Activated CD4-positive, alpha-beta T cell treated with anti-CD3 and anti-CD28 coated beads, Interleukin-2, amount 50 U/mL, for 24 hours (primary cell): ENCODE measurements at regions not wholly inside any gene's neighbourhood (a gene's known extent, or its start where the extent isn't known, plus 50 kb on each side); places are given as distances from the start of the nearest gene placed in this dataset.
"Not testable (repeated sequence)": the region's sequence is repeated elsewhere in the genome, so short reads cannot be mapped to it uniquely, and the experiment has no call there.

Experiments used
- DNase-seq, 2 donors: peaks; one replicate each; pipeline ENCODE4 v3.0.0-alpha.2; 2020; ENCODE audit warnings: low read depth in 1 of 2, low spot score in 1 of 2

DNA sequence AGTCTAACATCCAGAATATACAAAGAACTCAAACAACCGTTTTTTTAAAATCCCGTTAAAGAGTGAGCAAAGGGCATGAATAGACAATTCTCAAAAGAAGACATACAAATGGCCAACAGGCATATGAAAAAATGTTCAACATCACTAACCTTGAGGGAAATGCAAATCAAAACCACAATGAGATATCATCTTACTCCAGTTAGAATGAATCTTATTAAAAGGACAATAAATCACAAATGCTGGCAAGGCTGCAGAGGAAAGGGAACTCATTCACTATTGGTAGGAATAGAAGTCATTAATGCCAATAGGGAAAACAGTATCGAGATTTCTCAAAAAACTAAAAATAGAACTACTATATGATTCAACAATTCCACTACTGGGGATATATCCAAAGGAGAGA lies 520.1 kb downstream of the RMST start:
- no peak for DNase-seq

DNA sequence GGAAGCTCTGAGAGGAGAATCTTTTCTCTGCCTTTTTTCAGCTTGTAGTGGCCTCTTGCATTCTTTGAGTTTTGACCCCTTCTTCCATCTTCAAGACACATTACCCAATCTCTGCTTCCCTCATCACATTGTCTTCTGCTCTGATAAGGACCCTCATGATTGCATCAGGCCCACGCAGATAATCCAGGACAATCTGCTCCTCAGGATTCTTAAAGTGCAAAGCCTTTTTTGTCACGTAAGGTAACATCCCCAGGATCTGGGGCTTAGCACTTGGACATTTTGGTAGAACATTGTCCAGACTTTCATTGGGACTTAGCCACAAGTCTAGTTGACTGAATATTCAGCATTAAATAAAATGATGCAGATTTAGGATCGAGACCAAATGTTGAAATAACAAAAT lies 521.2 kb downstream of the RMST start:
- no peak for DNase-seq

DNA sequence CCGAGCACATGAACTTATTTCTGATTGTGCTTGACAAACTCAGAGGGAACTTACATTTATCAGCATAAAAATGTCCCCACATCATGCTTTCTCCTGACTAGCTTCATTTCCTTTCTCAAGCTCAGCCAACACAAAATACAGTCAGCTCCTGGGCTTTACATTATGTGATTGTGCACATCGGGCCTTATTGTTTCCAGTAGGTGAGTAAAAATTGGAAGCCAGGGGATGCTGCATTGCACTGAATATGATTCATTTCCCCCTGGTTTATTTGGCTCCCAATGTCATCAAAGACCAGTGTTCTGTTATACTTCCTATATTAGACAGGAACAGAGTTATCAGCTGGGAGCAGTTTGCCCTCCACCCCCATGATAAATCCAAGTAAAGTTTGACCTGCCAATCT lies 521.8 kb downstream of the RMST start:
- DNase-seq = no peak

DNA sequence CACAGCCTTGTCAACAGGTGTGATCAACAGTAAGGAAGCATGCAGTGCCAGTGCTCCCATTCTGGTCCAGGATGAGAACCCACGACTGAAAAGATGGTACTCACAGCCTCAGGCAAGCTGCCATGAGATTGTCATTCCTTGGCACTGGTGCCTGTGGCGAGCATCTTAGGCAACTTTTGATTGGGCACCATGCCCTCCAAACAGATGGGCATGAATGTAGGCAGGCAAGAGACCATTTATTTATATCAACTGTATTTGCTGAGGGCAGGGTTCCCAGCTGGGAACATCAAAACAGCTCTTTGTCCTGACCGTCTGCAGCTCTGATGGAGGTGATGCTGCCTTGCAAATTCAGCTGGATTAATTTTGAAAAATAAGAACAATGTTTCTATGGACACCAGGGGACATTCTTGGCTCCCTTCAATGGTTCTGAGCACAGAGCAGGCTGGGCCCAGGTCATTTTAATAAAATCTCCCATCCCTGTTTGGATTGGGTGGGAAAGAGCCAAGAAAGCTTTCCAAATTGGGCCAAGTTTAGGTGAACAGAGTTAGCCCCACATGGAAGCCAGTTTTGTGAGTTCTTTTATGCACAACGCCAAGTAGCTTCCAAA lies 522.5 kb downstream of the RMST start:
- no peak for DNase-seq

DNA sequence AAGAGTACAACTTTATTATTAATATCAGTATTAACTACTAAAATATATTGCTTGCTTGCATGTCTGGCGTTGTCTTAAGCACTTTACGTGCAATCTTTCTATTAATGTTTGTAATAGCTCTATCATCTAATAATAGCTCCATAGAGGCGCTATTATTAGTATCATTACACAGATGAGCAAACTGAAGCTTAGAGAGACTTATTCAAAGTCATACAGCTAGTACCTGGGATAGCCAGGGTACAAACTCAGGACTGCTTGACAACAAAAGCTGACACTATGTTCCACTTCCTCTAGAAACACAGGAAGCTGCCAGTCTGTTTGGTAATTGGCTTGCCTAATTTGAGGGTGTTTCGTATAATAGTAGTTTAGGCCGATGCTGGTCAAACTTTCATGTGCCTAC lies 523.2 kb downstream of the RMST start:
- no peak for DNase-seq

DNA sequence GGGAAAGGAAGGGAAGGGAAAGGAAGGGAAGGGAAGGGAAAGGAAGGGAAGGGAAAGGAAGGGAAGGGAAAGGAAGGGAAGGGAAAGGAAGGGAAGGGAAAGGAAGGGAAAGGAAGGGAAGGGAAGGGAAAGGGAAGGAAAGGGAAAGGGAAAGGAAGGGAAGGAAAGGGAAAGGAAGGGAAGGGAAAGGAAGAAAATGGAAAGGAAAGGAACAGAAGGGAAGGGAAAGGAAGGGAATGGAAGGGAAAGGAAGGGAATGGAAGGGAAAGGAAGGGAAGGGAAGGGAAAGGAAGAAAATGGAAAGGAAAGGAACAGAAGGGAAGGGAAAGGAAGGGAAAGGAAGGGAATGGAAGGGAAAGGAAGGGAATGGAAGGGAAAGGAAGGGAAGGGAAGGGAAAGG lies 526.0 kb downstream of the RMST start:
- not testable (repeated sequence) for DNase-seq

DNA sequence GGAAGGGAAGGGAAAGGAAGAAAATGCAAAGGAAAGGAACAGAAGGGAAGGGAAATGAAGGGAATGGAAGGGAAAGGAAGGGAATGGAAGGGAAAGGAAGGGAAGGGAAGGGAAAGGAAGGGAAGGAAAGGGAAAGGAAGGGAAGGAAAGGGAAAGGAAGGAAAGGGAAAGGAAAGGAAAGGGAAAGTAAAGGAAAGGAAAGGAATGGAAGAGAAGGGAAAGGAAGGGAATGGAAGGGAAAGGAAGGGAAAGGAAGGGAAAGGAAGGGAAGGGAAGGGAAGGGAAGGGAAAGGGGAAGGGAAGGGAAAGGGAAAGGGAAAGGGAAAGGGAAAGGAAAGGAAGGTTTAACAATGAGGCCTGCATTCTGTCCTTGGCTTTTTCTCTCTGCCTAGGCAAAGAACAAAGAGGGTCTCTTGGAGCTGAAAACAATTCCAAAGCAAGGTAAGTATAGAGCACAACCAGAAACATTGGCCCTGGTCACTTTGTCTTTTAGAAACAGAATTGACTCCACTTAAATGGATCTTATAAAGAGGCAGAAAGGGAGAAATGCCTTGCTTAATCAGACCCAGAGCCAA lies 525.9 kb upstream of the TMPO start:
- DNase-seq = no peak

DNA sequence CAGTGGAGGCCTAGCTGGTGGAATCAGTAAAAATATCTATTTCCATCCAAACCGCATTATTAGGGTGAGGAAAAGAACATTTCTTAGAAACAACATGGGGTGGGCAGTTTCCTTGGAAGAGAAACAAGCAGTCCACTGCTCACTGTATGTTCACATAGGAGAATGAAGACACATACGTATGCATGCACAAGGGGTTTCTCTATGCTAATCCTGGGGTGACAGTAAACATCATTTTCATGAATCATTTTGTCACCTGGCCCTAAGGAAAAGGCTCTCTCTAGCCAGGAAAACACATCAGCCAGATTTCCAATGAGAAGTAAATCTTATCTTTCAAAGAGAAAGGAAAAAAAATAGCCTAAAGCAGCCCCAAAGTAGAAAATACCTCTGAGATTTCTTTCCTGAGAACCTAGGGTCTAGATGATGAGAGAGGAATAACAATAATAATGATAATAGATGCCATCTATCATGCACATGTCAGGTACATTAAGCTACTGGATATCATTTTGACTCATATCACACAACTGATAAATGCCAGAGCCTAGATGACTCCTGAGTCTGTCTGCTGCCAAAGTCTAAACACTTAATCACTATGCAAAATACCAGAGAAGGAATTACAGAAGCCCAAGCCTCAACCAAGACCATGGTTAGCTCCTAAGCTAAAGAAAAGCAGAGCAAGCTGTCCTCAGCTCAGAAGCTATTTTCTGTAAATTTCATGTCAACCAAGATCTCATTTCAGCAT lies 520.5 kb upstream of the TMPO start:
- DNase-seq = no peak

DNA sequence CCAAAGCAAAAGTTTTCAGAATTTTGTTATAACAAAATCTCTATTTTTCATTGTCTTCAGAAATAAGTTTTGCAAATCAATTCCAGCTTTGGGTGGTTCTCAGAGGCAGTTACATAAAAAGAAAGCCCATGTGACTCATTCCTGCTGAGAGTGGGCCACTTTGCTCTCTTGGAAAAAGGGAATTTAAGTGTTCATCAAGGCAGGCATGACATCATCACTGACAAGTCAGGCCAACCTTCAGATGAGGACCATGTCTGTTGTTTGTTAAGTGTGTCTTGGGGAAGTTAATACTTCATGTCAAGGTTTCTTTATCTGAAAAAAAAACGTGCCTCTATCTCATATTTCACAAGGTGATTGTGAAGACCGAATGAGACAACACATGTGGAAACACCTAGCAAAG lies 519.8 kb upstream of the TMPO start:
- DNase-seq = no peak

DNA sequence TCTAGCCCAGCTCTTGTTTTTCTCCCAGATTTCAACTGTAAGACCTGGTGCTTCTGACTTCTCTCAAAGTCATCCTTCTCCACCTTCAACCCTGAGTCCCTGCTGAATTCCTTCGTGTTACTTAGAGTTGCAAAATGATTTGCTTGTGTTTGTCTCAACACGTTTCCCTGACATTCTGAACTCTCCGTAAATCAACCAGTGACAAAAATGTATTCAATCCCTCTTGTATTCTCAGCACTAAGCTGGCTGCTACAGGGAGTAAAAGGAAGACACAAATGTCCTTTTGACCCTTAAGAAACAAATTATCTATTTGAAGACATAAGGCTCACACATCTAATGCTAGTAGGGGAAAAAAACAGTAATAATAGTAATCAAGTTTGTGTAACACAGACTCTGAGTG lies 514.0 kb upstream of the TMPO start:
- no peak for DNase-seq

DNA sequence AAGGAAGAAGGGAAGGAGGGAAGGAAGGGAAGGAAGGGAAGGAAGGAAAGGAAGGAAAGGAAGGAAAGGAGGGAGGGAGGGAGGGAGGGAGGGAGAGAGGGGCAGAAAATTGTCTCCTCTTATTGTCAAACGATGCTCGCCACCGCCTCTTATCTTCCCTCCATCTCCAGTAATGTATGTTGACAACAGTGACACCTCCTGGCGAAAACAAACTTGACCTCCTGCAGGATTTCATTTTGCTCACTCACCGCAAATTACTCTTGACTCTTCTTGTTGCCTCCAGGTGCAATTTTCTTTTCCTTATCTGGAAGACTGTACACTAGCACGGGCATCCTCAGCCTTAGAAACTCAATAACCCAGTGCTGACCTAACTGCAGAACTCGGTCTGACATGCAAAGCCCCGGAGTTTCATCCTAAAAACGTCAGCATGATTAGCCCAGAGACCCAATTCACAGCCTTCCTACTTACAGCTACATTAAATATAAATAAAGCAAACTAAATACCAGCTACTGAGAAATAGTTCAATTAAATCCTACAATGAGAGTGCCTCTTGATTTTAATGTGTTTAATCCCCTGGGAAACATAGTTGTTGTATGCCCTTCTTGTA lies 512.4 kb upstream of the TMPO start:
- no peak for DNase-seq

DNA sequence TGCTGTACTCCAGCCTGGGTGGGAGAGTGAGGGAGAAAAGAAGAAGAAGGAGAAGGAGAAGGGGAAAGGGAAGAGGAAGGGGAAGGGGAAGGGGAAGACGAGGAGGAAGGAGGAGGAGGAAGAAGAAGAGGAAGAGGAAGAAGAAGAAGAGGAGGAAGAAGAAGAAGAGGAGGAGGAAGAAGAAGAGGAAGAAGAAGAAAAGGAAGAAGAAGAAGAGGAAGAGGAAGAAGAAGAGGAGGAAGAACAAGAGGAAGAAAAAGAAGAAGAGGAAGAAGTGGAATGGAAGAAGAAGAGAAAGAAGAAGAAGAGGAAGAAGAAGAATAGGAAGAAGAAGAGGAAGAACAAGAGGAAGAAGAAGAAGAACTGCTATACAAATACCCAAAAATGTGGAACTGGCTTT lies 507.4 kb upstream of the TMPO start:
- DNase-seq = no peak

DNA sequence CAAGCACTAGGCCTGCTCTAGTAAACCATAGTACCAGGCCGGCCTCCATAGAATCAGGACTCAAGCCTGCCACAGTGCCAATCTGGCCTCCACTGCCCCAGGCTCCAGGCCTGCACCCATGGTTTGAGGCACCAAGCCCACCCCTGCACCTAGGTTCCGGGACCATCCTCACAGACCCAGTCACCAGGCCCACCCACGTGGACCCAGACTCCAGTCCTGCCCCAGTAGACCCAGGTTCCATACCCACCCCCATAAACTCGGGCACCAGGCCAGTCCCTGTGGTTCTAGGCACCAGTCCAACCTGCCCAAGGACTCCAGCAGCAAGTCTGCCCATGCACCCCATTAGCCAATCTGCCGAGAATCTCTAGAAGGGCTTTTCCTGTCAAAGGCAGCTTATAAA lies 501.8 kb upstream of the TMPO start:
- no peak for DNase-seq

DNA sequence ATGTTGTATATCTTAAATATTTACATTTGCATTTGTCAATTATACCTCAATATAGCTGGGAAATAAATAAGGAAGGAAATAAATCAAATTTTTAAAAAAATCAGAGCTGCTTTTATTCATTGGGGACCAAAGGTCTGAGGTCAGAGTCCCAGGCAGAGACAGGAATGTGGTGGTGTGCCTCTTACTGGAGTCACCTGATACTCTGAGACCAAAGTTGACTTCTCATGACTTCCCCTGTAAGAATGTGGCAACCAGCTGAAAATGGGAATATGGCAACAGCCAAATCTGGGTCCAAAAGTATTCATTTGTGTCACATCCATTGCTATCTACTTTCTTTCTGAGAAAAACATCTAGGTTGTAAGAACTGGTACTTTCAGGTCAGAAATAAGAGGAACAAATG lies 496.6 kb upstream of the TMPO start:
- DNase-seq = no peak

DNA sequence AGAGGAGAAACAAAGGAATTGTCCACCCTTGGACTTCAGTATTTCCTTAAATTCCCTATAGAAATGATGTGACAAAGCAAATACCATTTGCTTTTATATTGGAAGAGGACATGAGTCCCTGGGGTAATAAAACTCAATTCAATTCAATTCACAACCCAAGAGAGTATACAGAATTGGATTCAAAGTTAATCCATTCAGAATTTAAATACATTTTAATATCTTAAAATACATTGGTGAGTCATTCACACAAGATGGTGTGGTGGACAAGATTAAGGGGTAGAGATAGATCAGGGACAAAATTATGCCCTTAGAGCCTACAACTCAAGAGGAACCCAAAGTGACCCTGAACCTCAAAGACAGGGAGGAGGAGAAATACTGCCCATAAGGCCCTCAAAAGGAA lies 495.0 kb upstream of the TMPO start:
- no peak for DNase-seq

DNA sequence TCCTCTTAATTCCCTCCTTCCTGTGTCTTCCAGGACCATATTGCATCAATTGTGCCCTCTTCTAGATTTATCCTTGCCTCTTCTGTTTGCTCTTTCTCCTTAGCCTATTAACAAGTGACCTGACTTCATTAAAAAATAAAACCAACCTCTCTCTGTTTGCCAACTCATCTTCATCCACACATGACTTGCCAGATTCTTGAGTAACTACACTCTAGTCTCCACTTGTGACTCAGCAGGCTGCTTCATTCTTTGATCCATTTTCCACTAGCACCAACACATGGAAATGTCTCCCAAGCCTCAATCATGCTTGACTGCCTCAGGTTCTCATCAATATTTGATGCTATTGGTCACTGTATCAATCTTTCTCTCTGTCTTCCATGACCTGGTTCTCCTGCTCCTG lies 492.4 kb upstream of the TMPO start:
- DNase-seq = no peak

DNA sequence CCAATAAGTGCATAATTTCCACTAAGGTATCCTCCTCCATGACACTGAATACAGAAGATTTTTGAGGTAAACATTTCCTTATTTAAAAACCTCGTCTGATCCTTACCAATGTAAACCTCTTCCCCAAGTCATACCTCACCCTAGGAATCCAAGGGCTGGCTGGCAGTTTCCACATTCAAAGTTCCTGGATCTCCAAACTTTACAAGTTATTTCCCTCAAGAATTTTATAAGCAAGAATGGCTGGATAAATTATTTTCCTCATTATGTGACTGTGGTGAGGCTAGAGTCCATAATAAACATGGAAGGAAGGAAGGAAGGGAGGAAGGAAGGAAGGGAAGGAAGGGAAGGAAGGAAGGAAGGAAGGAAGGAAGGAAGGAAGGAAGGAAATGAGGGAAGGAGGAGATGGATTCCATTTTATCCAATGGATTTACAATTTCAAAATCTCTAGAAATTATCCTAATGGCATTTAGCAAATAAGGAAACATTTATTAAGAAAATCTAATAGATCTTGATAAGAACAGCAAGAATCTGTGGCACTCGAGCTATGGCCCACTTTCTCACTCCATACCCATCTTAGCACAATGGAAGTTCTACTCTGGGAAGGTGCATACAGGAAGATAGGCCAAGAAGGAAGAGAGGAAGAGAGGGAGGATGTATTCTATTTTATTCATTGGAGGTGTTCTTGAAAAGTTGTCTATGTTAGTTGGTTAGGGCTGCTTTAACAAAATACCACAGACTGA lies 477.8 kb upstream of the TMPO start:
- no peak for DNase-seq

DNA sequence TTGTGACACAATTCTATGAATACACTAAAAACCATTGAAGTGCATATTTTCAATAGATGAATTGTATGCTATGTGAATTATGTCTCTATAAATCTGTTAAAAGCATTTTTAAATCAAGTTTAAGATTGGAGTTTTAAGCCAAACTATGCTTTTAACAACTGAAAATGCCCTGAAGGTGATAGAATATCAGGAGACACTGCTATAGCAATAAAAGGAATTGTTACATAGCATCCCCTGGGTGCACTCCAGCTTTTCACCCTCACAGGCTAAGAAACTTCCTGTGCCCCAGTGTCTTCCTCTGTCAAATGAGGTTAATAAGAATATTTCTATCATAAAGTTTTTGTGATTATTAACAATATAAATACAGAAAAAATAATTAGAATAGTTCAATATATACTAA lies 472.7 kb upstream of the TMPO start:
- DNase-seq = no peak

DNA sequence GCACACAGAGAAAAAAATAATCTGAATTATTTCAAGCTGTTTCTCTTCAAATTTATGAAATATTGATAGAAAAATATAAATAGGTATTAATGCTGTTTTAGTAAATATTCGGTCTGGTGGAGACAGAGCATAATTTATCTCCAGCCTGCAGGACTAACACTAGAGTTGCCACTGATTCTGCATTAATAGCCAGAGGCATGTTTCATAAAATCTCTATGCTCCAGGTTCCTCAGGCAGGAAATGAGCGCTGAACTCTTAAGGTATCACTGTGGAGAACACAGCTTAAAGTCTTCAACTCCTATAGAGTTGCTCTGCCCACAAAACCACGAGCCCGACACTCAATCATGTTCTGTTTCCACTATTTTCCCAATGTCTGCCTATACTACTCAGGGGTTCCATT lies 470.0 kb upstream of the TMPO start:
- no peak for DNase-seq

DNA sequence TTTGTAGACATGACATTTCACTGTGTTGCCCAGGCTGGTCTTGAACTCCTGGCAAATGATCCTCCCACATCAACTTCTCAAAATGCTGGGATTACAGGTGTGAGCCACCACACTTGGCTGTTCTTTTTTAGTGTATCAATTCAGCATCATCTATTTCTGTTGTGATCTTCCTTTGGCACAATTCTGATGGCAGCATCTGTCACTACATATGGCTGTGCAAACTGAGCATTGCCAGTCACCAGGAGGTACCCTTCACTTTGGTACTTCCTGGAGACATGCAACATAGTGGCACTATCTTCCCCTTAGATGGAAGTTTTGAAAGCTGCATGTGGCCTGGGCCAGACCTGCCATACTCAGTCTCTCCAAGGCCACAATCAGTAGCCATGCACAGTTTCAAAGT lies 467.1 kb upstream of the TMPO start:
- no peak for DNase-seq

DNA sequence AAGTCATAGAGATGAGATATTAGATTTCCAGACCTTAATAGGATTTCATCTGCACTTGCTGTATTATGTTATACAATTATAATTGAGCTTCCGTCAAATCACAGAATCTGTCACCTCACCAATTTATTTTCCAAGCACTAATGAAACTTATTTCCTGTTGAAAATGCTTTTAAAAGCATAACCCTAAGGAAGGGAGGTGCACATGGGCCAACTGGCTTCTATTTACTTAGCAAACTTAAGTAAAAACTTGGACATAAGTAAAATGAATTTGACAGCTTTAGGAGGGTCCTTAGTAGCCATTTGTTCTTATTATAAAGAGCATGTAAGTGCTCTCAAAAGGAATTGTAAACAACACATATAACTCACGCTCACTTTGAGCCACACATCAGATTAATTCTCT lies 462.2 kb upstream of the TMPO start:
- no peak for DNase-seq

DNA sequence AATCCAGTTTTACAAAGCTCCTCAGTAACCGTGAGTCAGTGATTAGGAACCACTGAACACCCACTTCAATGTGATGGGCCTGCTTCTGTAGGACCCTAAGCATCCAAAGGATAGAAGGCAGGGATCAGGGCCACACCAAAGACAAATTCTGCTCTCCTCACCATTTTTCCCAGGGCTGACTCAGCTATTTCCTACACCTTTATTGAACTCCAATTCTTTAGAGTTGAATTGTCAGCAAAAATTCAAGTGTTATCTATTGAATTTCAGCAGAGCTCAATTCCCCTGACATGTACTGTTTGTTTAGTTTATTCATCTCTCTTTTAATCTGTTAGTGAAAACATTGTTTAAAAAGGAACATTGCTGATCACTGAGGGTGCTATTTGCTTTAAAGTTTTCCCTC lies 457.7 kb upstream of the TMPO start:
- no peak for DNase-seq
